Adrenal gland (tissue), 9 donors: ENCODE measurements at regions not wholly inside any gene's neighbourhood (a gene's known extent, or its start where the extent isn't known, plus 50 kb on each side); places are given as distances from the start of the nearest gene placed in this dataset.

Source experiments
- DNase-seq, 7 donors: peaks; one replicate each; pipeline ENCODE4 v3.0.0-alpha.2; 2019 to 2020
- H3K27ac ChIP-seq, 5 donors: fragments of 200-600 bp; sonication (generic) in 4 of 5; 1 replicate in 3 of 5; 2 replicates in 2 of 5; pipeline versions ENCODE4 v1.5.1 to v1.8.0; 2016 to 2020; ENCODE audit warnings: mild to moderate bottlenecking in 1 of 5
- H3K27me3 ChIP-seq: fragments of 200-600 bp; 2 replicates; pipeline ENCODE4 v1.8.0; 2021
- H3K36me3 ChIP-seq, 2 donors: fragments of 200-600 bp; replicated peaks in 1 of 2; 1 replicate in 1 of 2; 2 replicates in 1 of 2; pipeline versions ENCODE4 v1.5.1 to v1.8.0; 2018 to 2022
- H3K4me1 ChIP-seq, 2 donors: fragments of 200-600 bp; replicated peaks in 1 of 2; 1 replicate in 1 of 2; 2 replicates in 1 of 2; pipeline versions ENCODE4 v1.5.1 to v1.8.0; 2018 to 2021
- H3K4me3 ChIP-seq, 4 donors: fragments of 200-600 bp; sonication (generic) in 3 of 4; one replicate each; pipeline ENCODE4 v1.5.1; 2016 to 2018
- H3K9me3 ChIP-seq, 3 donors: fragments of 200-600 bp; sonication (generic) in 1 of 3; replicated peaks in 1 of 3; 1 replicate in 2 of 3; 2 replicates in 1 of 3; pipeline versions ENCODE4 v1.5.1 to v1.8.0; 2016 to 2021
- CTCF ChIP-seq, 6 experiments: fragments of 450-650 bp in 4 of 6; fragments of 200-600 bp in 2 of 6; sonication (generic) in 1 of 6; IDR thresholded peaks; 1 replicate in 5 of 6; 2 replicates in 1 of 6; pipeline versions ENCODE4 v1.5.1 to v1.8.0; 2016 to 2021; ENCODE audit warnings: antibody characterized with exemption in 6 of 6, mild to moderate bottlenecking in 2 of 6, moderate library complexity in 1 of 6
- POLR2A ChIP-seq, 2 donors: fragments of 450-650 bp; IDR thresholded peaks; one replicate each; pipeline ENCODE4 v1.6.1; 2017; ENCODE audit warnings: antibody characterized with exemption in 2 of 2, mild to moderate bottlenecking in 2 of 2, moderate library complexity in 1 of 2
- WGBS, 4 donors: extraction: QIAGEN DNeasy Blood & Tissue Kit in 2 of 4; methylation state at CpG; one replicate each; pipeline versions ENCODE4 v1.1.5 to v1.1.7; 2013 to 2017; 5-methylcytosine and 5-hydroxymethylcytosine counted together
- intact Hi-C, 2 donors: fragments of 100-400 bp; cut with DNase I; formaldehyde crosslinking; loops; one replicate each; pipeline versions ENCODE4 v1.14.1 to v1.15.0; 2022 to 2023
- donor health status: healthy with polysubstance abuse.
- donor health status: Bipolar disorder and iron deficiency.
- donor health status: DM: yes; HTN: yes; CAD: no.
- donor health status: DM: no; HTN: no; CAD: no.
- donor health status: DM: no; HTN: no; CAD: no.

GRCh38 chr2:126425943-126426342 is 230.0 kb upstream of the GYPC start:
- no peaks in the 10 kb centered on the region for H3K4me1 ChIP-seq
- H3K27me3 ChIP-seq = no peaks in the 10 kb centered on the region
- no peak overlapping the region for H3K27ac ChIP-seq
- no peak overlapping the region for H3K4me3 ChIP-seq
- intact Hi-C loops = no loop called here
- H3K9me3 ChIP-seq = no peaks in the 10 kb centered on the region
- H3K36me3 ChIP-seq = no peaks in the 10 kb centered on the region
- 50 to 77% (median 66%) methylated on average over 1 of the region's 1 CpG for WGBS, 4 donors
- TF ChIP-seq CTCF (IDR thresholded peaks at IDR 0.05) (no peak), POLR2A (IDR thresholded peaks at IDR 0.05) (no peak)
- DNase-seq = no peak

GRCh38 chr2:126429103-126429502 is 226.9 kb upstream of the GYPC start:
- intact Hi-C loops = no loop called here
- no peaks in the 10 kb centered on the region for H3K36me3 ChIP-seq
- no peak overlapping the region for H3K27ac ChIP-seq
- no peak overlapping the region for H3K4me3 ChIP-seq
- H3K9me3 ChIP-seq = no peaks in the 10 kb centered on the region
- H3K27me3 ChIP-seq = no peaks in the 10 kb centered on the region
- H3K4me1 ChIP-seq = no peaks in the 10 kb centered on the region
- no peak for TF ChIP-seq POLR2A (IDR thresholded peaks at IDR 0.05)
- no peak for TF ChIP-seq CTCF (IDR thresholded peaks at IDR 0.05)
- peak in 1 of 7 donors; percentile 62 for DNase-seq

DNA sequence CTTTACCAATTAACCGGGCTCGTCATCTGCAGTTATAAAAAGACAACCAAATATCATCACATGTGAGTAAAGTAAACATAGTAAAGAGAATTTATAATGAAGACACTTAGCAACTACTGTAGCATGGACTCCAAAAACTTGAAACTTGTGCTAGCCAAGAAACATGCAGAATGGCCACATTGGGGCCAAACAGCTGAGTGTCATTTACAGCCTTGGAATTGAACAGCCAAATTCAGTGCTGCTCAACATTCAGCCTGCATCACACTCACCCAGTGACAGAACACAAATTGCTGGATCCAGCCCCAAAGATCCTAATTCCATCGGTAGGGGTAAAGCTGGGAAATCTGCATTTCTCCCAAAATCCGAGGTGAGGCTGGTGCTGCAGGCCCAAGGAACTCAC is 224.8 kb upstream of the GYPC start:
- Histone ChIP-seq H3K9me3 (no peaks in the 10 kb centered on the region), H3K4me3 (no peak overlapping the region), H3K27ac (no peak overlapping the region), H3K36me3 (no peaks in the 10 kb centered on the region), H3K4me1 (no peaks in the 10 kb centered on the region), H3K27me3 (no peaks in the 10 kb centered on the region)
- WGBS, 4 donors = 67 to 83% (median 79%) methylated on average over 4 of the region's 4 CpGs
- no peak for TF ChIP-seq POLR2A (IDR thresholded peaks at IDR 0.05)
- no peak for TF ChIP-seq CTCF (IDR thresholded peaks at IDR 0.05)
- intact Hi-C loops = no loop called here
- DNase-seq = no peak

GRCh38 chr2:126436411-126436810 is 219.5 kb upstream of the GYPC start:
- no peaks in the 10 kb centered on the region for H3K9me3 ChIP-seq
- H3K4me1 ChIP-seq = no peaks in the 10 kb centered on the region
- no peaks in the 10 kb centered on the region for H3K36me3 ChIP-seq
- TF ChIP-seq CTCF (IDR thresholded peaks at IDR 0.05) (no peak), POLR2A (IDR thresholded peaks at IDR 0.05) (no peak)
- intact Hi-C loops = no loop called here
- no peak for DNase-seq
- H3K27ac ChIP-seq = no peak overlapping the region
- no peak overlapping the region for H3K4me3 ChIP-seq
- H3K27me3 ChIP-seq = no peaks in the 10 kb centered on the region
- WGBS, 4 donors = 43 to 80% (median 61%) methylated on average over 1 of the region's 1 CpG
